ENCODE measurements at regions not wholly inside any gene's neighbourhood (a gene's known extent, or its start where the extent isn't known, plus 50 kb on each side); places are given as distances from the start of the nearest gene placed in this dataset.

DNA sequence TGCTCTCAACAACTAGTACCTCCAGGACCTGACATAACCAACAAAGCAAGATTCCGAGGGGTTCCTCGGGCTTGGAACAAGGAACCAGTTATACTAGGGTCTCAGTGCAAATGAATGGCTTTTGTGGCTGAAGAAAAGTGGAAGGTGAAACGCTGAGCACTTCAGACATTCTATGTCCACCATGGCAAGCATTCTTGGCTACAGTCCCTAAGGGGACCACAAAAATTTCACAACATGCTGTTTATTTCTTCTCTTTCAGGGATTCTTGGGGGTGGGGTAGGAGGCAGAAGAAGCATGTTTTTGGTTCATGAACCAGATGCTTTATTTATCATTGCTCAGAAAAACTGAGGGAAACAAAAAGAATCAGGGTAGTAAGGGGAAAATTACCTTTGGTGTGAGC, 479.9 kb upstream of the CDH11 start:
- TF ChIP-seq, protein P1, sequence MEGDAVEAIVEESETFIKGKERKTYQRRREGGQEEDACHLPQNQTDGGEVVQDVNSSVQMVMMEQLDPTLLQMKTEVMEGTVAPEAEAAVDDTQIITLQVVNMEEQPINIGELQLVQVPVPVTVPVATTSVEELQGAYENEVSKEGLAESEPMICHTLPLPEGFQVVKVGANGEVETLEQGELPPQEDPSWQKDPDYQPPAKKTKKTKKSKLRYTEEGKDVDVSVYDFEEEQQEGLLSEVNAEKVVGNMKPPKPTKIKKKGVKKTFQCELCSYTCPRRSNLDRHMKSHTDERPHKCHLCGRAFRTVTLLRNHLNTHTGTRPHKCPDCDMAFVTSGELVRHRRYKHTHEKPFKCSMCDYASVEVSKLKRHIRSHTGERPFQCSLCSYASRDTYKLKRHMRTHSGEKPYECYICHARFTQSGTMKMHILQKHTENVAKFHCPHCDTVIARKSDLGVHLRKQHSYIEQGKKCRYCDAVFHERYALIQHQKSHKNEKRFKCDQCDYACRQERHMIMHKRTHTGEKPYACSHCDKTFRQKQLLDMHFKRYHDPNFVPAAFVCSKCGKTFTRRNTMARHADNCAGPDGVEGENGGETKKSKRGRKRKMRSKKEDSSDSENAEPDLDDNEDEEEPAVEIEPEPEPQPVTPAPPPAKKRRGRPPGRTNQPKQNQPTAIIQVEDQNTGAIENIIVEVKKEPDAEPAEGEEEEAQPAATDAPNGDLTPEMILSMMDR (IDR thresholded peaks at IDR 0.05) = no peak
- no peak for TF ChIP-seq ZNF532 (CRISPR knock-in tag; IDR thresholded peaks at IDR 0.05; ENCODE audit: borderline replicate concordance)
- no peak for TF ChIP-seq CBFB (CRISPR knock-in tag; IDR thresholded peaks at IDR 0.05; ENCODE audit: low read depth)
- no peak for TF ChIP-seq NFYB (CRISPR knock-in tag; conservative IDR thresholded peaks at IDR 0.05; ENCODE audit: low read depth)
- TF ChIP-seq, protein P2, sequence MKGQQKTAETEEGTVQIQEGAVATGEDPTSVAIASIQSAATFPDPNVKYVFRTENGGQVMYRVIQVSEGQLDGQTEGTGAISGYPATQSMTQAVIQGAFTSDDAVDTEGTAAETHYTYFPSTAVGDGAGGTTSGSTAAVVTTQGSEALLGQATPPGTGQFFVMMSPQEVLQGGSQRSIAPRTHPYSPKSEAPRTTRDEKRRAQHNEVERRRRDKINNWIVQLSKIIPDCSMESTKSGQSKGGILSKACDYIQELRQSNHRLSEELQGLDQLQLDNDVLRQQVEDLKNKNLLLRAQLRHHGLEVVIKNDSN (CRISPR knock-in tag; IDR thresholded peaks at IDR 0.05) = no peak
- no peak for TF ChIP-seq FOXK1 (CRISPR knock-in tag; IDR thresholded peaks at IDR 0.05)
- TF ChIP-seq, protein P3, sequence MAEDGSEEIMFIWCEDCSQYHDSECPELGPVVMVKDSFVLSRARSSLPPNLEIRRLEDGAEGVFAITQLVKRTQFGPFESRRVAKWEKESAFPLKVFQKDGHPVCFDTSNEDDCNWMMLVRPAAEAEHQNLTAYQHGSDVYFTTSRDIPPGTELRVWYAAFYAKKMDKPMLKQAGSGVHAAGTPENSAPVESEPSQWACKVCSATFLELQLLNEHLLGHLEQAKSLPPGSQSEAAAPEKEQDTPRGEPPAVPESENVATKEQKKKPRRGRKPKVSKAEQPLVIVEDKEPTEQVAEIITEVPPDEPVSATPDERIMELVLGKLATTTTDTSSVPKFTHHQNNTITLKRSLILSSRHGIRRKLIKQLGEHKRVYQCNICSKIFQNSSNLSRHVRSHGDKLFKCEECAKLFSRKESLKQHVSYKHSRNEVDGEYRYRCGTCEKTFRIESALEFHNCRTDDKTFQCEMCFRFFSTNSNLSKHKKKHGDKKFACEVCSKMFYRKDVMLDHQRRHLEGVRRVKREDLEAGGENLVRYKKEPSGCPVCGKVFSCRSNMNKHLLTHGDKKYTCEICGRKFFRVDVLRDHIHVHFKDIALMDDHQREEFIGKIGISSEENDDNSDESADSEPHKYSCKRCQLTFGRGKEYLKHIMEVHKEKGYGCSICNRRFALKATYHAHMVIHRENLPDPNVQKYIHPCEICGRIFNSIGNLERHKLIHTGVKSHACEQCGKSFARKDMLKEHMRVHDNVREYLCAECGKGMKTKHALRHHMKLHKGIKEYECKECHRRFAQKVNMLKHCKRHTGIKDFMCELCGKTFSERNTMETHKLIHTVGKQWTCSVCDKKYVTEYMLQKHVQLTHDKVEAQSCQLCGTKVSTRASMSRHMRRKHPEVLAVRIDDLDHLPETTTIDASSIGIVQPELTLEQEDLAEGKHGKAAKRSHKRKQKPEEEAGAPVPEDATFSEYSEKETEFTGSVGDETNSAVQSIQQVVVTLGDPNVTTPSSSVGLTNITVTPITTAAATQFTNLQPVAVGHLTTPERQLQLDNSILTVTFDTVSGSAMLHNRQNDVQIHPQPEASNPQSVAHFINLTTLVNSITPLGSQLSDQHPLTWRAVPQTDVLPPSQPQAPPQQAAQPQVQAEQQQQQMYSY (CRISPR knock-in tag; IDR thresholded peaks at IDR 0.05) = no peak

Measured in WTC11 (cell line).